HUES48 (cell line): ENCODE measurements at regions not wholly inside any gene's neighbourhood (a gene's known extent, or its start where the extent isn't known, plus 50 kb on each side); places are given as distances from the start of the nearest gene placed in this dataset.
"Not testable (repeated sequence)": the region's sequence is repeated elsewhere in the genome, so short reads cannot be mapped to it uniquely, and the experiment has no call there.

Experiments
- H3K27ac ChIP-seq: one replicate; pipeline ENCODE4 v1.7.0; 2013; ENCODE audit warnings: low read depth, low read length, inconsistent platforms
- H3K27me3 ChIP-seq: 2 replicates; pipeline ENCODE4 v1.6.1; 2013; ENCODE audit warnings: mild to moderate bottlenecking, low read length; ENCODE audit not compliant: control insufficient read depth, insufficient read depth
- H3K36me3 ChIP-seq: 2 replicates; pipeline ENCODE4 v1.6.1; 2013; ENCODE audit warnings: low read length; ENCODE audit not compliant: control insufficient read depth, insufficient read depth
- H3K4me1 ChIP-seq: 2 replicates; pipeline ENCODE4 v1.6.1; 2013; ENCODE audit warnings: mild to moderate bottlenecking, low read length; ENCODE audit not compliant: control insufficient read depth, insufficient read depth
- H3K4me3 ChIP-seq: 2 replicates; pipeline ENCODE4 v1.5.1; 2013; ENCODE audit warnings: mild to moderate bottlenecking, low read depth, low read length
- H3K9ac ChIP-seq: 2 replicates; pipeline ENCODE4 v1.6.1; 2013; ENCODE audit warnings: mild to moderate bottlenecking, low read depth, low read length, moderate library complexity
- H3K9me3 ChIP-seq: 2 replicates; pipeline ENCODE4 v1.6.1; 2013; ENCODE audit warnings: low read length; ENCODE audit not compliant: control insufficient read depth, insufficient read depth

DNA sequence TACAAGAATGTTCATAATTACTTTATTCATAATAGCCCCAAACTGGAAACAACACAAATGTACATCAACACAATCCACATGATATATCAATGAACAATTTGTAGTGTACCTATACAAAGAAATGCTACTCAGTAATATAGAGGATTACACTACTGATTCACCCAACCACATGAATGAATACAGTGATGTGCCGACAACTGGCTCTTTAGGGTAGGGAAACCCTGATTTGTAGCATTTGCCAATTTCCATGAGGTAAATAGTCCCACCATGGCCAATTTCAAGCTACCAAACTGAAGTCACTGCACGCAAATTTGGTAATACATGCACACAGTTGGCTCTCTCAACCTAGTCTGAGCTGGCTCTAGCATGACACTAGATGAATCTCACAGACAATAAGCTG lies 190.4 kb upstream of the KRR1 start:
- Histone ChIP-seq H3K36me3 (no peaks in the 10 kb centered on the region), H3K27me3 (no peaks in the 10 kb centered on the region), H3K4me1 (peaks cover 26% of the 10 kb centered on the region), H3K4me3 (no peak overlapping the region), H3K27ac (no peak overlapping the region), H3K9me3 (no peaks in the 10 kb centered on the region), H3K9ac (no peak overlapping the region)

DNA sequence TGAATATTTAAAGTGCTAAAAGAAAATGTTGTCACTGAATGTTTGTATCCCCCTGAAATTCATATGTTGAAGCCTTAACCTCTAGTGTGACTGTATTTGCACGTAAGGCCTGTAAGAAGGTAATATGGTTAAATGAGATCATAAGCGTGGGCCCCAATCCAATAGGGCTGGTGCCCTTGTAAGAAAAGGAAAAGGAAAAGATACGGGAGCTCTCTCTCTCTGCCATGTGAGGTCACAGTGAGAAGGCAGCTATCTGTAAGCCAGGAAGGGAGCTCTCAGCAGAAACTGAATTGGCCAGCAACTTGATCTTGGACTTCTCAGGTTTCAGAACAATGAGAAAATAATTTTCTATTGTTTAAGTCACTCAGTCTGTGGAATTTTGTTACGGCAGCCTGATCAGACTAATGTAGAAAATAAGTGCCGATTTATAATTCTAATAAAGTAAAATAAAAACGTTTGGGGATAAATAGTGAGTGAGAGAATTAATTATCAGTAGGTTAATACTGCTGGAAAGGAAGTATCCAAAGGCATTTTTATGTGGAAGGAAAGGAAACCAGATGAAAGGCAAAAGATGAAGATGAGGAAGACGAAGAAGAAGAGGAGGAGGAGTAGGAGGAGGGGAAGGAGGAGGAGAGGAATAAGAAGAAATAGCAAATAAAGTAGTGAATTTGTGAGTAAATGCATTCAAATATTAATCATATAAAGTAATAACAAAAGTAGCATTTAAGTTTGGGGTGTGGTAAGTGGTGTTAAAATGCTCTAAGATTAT lies 188.5 kb upstream of the KRR1 start:
- no peaks in the 10 kb centered on the region for H3K27me3 ChIP-seq
- no peak overlapping the region for H3K9ac ChIP-seq
- no peak overlapping the region for H3K4me3 ChIP-seq
- no peak overlapping the region for H3K27ac ChIP-seq
- H3K9me3 ChIP-seq, result no peaks in the 10 kb centered on the region
- H3K4me1 ChIP-seq, result peaks cover 14% of the 10 kb centered on the region
- H3K36me3 ChIP-seq, result no peaks in the 10 kb centered on the region

DNA sequence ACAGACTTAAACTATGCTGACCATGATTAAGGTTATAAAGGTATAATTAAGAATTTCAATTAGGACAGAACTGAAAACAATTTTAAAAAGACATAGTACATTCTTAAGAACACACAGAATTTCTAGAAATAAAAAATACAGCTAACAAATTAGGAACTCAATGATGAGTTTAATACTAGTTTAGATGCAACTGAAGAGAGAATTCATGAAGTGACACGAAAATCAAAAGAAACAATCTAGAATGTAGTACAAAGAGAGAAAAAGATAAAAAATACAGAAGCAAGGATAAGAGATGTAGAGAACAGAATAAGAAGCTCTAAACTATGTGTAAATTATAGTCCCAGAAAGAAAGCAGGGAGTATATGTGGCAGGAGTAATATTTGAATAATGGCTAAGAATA lies 187.8 kb upstream of the KRR1 start:
- Histone ChIP-seq H3K36me3 (no peaks in the 10 kb centered on the region), H3K27me3 (no peaks in the 10 kb centered on the region), H3K9ac (no peak overlapping the region), H3K4me3 (no peak overlapping the region), H3K9me3 (no peaks in the 10 kb centered on the region), H3K27ac (no peak overlapping the region), H3K4me1 (peaks cover 9% of the 10 kb centered on the region)

DNA sequence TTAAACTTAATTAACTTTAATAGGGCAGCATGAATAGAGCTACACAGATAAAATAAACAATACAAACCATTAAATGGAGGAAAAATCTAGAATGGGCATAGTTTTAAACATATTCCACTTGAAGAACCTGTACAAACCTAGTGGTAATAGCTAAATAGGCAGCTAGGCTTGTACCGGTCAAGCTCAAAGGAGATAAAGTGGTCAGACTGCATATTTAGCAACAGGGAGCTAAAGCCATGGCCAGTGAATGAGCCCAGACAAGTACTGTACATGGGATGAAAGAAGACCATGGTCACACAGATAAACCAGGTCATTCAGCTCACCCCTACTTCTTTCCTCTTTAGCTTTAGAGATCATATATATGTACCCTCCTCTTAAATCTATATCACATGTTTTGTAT lies 186.6 kb upstream of the KRR1 start:
- H3K27ac ChIP-seq, result no peak overlapping the region
- no peaks in the 10 kb centered on the region for H3K27me3 ChIP-seq
- no peaks in the 10 kb centered on the region for H3K36me3 ChIP-seq
- no peak overlapping the region for H3K4me3 ChIP-seq
- H3K4me1 ChIP-seq, result peaks cover 5% of the 10 kb centered on the region
- H3K9ac ChIP-seq, result no peak overlapping the region
- no peaks in the 10 kb centered on the region for H3K9me3 ChIP-seq

DNA sequence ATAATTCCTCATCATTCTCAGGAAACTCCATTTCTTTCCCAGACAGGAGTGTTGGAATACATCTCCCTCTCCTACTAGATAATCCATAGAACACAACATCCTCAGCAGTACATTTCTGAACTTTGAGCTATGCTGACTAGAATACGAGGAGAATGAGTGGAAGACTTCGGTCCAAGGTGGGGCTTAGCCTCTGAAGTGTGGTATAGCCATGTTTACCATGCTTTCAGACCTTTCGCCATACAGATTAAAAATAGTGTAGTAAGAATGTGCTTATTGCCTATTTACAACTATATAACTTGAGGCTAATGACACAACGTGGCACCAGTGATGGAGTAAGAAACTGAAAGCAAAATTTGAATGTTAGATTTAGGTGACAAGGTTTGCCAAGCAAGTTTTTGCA lies 184.5 kb upstream of the KRR1 start:
- no peaks in the 10 kb centered on the region for H3K9me3 ChIP-seq
- H3K36me3 ChIP-seq, result no peaks in the 10 kb centered on the region
- no peak overlapping the region for H3K27ac ChIP-seq
- no peak overlapping the region for H3K9ac ChIP-seq
- H3K4me3 ChIP-seq, result no peak overlapping the region
- no peaks in the 10 kb centered on the region for H3K27me3 ChIP-seq
- H3K4me1 ChIP-seq, result peaks cover 8% of the 10 kb centered on the region

DNA sequence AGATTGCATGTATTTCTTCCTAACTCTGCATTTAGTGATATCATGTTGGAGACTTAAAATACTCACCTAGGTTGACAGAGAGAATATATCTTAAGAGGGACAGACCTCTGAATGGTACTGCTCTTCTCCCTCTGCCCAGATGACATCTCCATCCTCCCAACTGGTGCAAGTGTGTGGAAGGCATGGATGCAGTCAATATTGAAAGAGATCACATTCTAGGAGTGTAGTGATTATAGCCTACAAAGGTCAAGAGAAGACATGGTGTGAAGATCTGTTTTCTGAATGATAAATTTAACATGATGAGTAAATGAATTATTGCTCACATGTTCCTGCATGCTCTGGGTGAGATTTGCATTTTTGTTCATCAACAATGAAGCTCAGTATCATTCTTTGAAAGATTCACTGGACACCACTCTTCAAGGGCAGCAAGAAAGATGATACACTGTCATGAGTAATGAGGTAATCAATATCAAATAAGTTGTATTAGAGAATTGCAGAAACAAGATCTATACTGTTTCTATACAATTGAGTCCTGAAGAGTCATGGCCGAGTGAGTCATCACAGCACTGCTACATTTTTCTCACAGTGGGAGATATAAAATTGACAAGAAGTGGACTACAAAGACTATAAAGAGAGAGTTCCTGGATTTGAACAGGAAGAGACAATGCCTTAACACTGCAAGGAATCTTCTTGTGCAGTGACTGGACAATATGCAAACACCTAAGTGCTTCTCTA lies 183.3 kb upstream of the KRR1 start:
- Histone ChIP-seq H3K36me3 (no peaks in the 10 kb centered on the region), H3K27ac (no peak overlapping the region), H3K9ac (no peak overlapping the region), H3K9me3 (no peaks in the 10 kb centered on the region), H3K4me1 (peaks cover 5% of the 10 kb centered on the region), H3K4me3 (no peak overlapping the region), H3K27me3 (no peaks in the 10 kb centered on the region)

DNA sequence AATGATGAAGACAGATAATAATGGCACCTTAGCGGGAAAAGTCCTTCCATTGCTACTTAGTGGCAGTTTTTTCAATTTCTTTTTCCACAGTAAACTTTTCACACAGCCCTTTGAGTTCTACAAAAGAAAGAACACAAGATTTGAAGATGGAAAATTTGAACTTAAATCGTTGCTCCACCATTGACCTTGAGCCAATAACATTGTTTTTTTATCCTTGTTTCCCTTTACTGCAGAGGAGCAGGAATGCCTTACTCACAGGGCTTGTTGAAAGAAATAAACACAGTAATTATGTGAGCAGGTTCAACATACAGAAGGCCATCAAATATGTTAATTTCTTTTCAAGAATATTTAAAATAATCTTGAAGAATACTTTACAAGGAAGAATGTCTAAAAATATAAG lies 181.5 kb upstream of the KRR1 start:
- Histone ChIP-seq H3K27ac (no peak overlapping the region), H3K9me3 (no peaks in the 10 kb centered on the region), H3K27me3 (no peaks in the 10 kb centered on the region), H3K36me3 (no peaks in the 10 kb centered on the region), H3K4me3 (no peak overlapping the region), H3K4me1 (peaks cover 3% of the 10 kb centered on the region; the same call in 1 of the 2 replicates), H3K9ac (no peak overlapping the region)

DNA sequence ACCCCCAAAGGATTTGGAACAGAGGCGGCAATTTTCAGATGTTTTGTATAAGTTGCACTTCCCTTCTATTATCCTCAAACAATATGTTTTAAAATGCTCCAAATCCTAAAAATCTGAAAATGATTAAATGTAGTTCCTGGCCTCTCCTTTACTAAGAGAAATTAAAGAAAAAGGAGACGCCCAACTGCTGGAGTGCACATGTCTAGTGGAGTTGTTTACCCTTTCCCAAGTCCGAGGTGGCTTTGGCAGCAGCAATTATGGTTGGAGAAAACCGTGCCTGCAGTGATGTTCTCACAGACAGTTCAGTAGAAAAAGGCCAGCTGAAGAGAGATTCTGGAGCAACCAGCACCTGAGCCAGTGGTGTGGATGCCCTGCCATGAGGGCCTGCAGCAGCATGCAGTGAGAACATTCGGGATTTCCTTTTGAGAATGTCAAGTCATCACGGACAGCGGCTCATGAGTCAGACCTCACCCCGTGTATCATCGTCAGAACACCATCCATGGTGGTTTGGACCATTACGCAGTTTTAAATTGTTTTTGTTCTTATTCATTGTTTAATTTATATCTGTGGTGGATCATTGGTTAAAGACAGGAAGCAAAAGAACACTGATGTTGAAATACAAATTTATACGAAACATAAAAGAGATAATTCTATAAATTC lies 179.0 kb upstream of the KRR1 start:
- Histone ChIP-seq H3K36me3 (no peaks in the 10 kb centered on the region), H3K4me1 (peaks cover 4% of the 10 kb centered on the region; the same call in 1 of the 2 replicates), H3K4me3 (no peak overlapping the region), H3K9me3 (no peaks in the 10 kb centered on the region), H3K27ac (no peak overlapping the region), H3K27me3 (no peaks in the 10 kb centered on the region), H3K9ac (no peak overlapping the region)

DNA sequence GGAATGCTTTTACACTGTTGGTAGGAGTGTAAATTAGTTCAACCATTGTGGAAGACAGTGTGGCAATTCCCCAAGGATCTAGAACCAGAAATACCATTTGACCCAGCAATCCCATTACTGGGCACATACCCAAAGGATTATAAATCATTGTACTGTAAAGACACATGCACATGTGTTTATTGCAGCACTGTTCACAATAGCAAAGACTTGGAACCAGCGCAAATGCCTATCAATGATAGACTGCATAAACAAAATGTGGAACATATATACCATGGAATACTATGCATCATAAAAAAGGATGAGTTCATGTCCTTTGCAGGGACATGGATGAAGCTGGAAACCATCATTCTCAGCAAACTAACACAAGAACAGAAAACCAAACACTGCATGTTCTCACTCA lies 174.8 kb upstream of the KRR1 start:
- not testable (repeated sequence) for H3K36me3 ChIP-seq, H3K27ac ChIP-seq, H3K4me1 ChIP-seq

DNA sequence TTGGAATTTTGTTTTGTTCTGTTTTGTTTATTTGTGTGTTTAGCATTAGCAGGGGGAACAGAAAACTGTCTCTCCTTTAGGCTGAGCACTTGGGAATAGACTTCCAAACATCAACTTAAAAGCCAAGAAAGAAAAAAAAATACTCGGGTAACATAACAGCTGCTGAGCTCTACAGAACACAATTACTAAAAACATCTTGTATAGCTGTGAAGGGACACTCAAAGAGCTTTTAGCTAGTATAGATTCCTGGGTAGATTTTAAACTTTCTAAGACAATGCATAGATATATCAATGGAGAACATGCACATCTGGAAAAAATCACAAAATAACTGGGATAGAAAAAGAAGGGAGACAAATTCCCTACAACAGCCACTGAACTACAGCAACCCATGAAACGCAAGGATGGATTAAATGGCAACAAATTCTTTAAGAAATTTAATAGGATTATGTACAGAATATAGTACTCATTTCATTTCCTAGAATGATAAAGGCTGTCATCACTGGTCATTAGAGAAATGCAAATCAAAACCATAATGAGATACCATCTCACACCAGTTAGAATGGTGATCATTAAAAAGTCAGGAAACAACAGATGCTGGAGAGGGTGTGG lies 174.3 kb upstream of the KRR1 start:
- H3K4me1 ChIP-seq, result peaks cover 6% of the 10 kb centered on the region; the same call in 1 of the 2 replicates
- no peak overlapping the region for H3K4me3 ChIP-seq
- H3K9ac ChIP-seq, result no peak overlapping the region
- no peaks in the 10 kb centered on the region for H3K9me3 ChIP-seq
- no peak overlapping the region for H3K27ac ChIP-seq
- no peaks in the 10 kb centered on the region for H3K27me3 ChIP-seq
- no peaks in the 10 kb centered on the region for H3K36me3 ChIP-seq

More for the DNA sequence above, 174.8 kb upstream of the KRR1 start:
- H3K27me3 ChIP-seq, H3K9me3 ChIP-seq, H3K4me3 ChIP-seq, H3K9ac ChIP-seq: not testable (repeated sequence)
